Lower leg skin (tissue), 4 donors: ENCODE measurements at regions not wholly inside any gene's neighbourhood (a gene's known extent, or its start where the extent isn't known, plus 50 kb on each side); places are given as distances from the start of the nearest gene placed in this dataset.
A peak's percentile ranks its signal among the peaks of the same experiment; 100 is the strongest.

ENCODE experiments used
- DNase-seq, 2 donors: peaks; one replicate each; pipeline ENCODE4 v3.0.0-alpha.2; 2019; ENCODE audit warnings: low spot score in 2 of 2
- H3K4me3 ChIP-seq: fragments of 200-600 bp; sonication (generic); 2 replicates; pipeline ENCODE4 v1.5.1; 2017; ENCODE audit warnings: mild to moderate bottlenecking, low read depth; ENCODE audit not compliant: poor library complexity, severe bottlenecking
- CTCF ChIP-seq, 3 donors: fragments of 450-650 bp; IDR thresholded peaks; one replicate each; pipeline ENCODE4 v1.5.1; 2016; ENCODE audit warnings: antibody characterized with exemption in 3 of 3, mild to moderate bottlenecking in 3 of 3, moderate library complexity in 2 of 3
- POLR2A ChIP-seq, 2 donors: fragments of 450-650 bp; IDR thresholded peaks; one replicate each; pipeline ENCODE4 v1.6.1; 2016 to 2017; ENCODE audit warnings: antibody characterized with exemption in 2 of 2, mild to moderate bottlenecking in 1 of 2, moderate library complexity in 1 of 2
- WGBS, 2 donors: methylation state at CpG; one replicate each; pipeline ENCODE4 v1.1.5; 2018; 5-methylcytosine and 5-hydroxymethylcytosine counted together
- intact Hi-C: fragments of 100-400 bp; cut with DNase I; formaldehyde crosslinking; loops from one replicate; pipeline ENCODE4 v1.15.0; 2023; ENCODE audit warnings: low total_unique reads

- 70 to 80% methylated on average over 9 of the region's 9 CpGs for WGBS, 2 donors
- no peak for DNase-seq
- intact Hi-C loops, result no loop called here
- TF ChIP-seq CTCF (IDR thresholded peaks at IDR 0.05) (no peak), POLR2A (IDR thresholded peaks at IDR 0.05) (no peak)
- no peak overlapping the region for H3K4me3 ChIP-seq
Observed at GRCh38 chr20:48107560-48107959, 322.3 kb upstream of the SULF2 start.

- 75 to 76% methylated on average over 3 of the region's 3 CpGs for WGBS, 2 donors
- intact Hi-C loops, result no loop called here
- DNase-seq, result no peak
- H3K4me3 ChIP-seq, result no peak overlapping the region
- TF ChIP-seq POLR2A (IDR thresholded peaks at IDR 0.05), result no peak
- TF ChIP-seq CTCF (IDR thresholded peaks at IDR 0.05), result no peak
Observed at GRCh38 chr20:48106428-48106827, 321.1 kb upstream of the SULF2 start.

- intact Hi-C loops, result no loop called here
Observed at GRCh38 chr20:48105526-48105925, 320.2 kb upstream of the SULF2 start.

GRCh38 chr20:48102931-48103660 lies 317.8 kb upstream of the SULF2 start:
- WGBS, 2 donors, result 44 to 51% methylated on average over 10 to 11 of the region's 11 CpGs
- peak in 1 of 2 donors; percentile 56 for DNase-seq

More at GRCh38 chr20:48105526-48105925, 320.2 kb upstream of the SULF2 start:
- 77 to 78% methylated on average over 11 of the region's 11 CpGs for WGBS, 2 donors
- DNase-seq, result no peak
- TF ChIP-seq POLR2A (IDR thresholded peaks at IDR 0.05) (no peak), CTCF (IDR thresholded peaks at IDR 0.05) (no peak)
- no peak overlapping the region for H3K4me3 ChIP-seq

GRCh38 chr20:48102076-48102787 lies 317.0 kb upstream of the SULF2 start:
- H3K4me3 ChIP-seq, result no peak overlapping the region
- peak in 1 of 2 donors; percentile 53 for DNase-seq
- intact Hi-C loops, result no loop called here
- TF ChIP-seq CTCF (IDR thresholded peaks at IDR 0.05) (no peak), POLR2A (IDR thresholded peaks at IDR 0.05) (no peak)
- WGBS, 2 donors, result 82 to 86% methylated on average over 11 of the region's 11 CpGs

More at GRCh38 chr20:48102931-48103660, 317.8 kb upstream of the SULF2 start:
- intact Hi-C loops, result no loop called here
- no peak overlapping the region for H3K4me3 ChIP-seq
- TF ChIP-seq POLR2A (IDR thresholded peaks at IDR 0.05), result no peak
- TF ChIP-seq CTCF (IDR thresholded peaks at IDR 0.05), result no peak
